GM19043 (cell line): ENCODE measurements at regions not wholly inside any gene's neighbourhood (a gene's known extent, or its start where the extent isn't known, plus 50 kb on each side); places are given as distances from the start of the nearest gene placed in this dataset.
"Not testable (repeated sequence)": the region's sequence is repeated elsewhere in the genome, so short reads cannot be mapped to it uniquely, and the experiment has no call there.

Experiments
- ATAC-seq: cut with Tn5 transposase; IDR thresholded peaks from one replicate; pipeline ENCODE4 v1.9.1; 2021; ENCODE audit warnings: low read depth; ENCODE audit not compliant: unreplicated experiment

GRCh38 chr12:97616946-97617345 is 154.3 kb downstream of the RMST start:
- ATAC-seq = no peak

- ATAC-seq = no peak
These were observed 166.4 kb downstream of the RMST start for GRCh38 chr12:97628962-97629361.

GRCh38 chr12:97629382-97629781 is 166.8 kb downstream of the RMST start:
- no peak for ATAC-seq

DNA sequence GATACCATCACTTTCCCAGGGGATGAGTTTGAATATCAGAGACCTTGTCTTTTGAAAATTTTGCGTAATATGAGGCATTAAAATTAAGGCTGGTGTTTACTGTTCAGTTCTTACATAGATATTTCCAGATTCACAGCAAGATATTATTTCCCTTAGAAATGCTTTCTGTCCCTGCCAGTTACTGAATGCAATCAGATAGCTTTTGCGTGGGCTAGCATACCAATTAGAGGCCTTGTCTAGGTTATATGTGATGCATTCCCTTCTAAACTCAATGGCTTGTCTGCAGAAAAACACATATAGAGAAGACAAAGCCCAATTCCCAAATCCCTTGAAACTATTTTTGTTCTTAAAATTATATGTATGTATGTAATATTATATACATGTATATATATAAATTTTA is 167.8 kb downstream of the RMST start:
- ATAC-seq = no peak

- ATAC-seq = no peak
These were observed 168.3 kb downstream of the RMST start for GRCh38 chr12:97630875-97631274.

DNA sequence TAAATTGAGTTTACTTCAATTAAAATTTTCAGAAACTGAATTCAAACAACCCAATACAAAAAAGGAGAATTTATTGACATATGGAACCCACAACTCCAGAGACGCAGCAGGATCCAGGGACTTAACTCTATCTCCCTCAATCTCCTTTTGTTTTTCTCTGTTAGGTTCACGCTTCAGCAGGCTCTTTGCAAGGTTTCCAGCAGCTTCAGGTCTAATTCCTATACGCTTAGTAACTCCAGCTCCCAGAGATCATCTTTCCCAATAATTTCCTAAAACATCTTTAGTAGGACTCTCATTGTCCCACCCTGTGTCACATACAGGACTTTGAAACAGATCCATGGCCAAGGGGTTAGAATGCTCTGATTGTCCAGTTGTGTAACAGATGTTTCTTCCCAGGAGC is 175.2 kb downstream of the RMST start:
- no peak for ATAC-seq

GRCh38 chr12:97638739-97639138 is 176.1 kb downstream of the RMST start:
- ATAC-seq = no peak

DNA sequence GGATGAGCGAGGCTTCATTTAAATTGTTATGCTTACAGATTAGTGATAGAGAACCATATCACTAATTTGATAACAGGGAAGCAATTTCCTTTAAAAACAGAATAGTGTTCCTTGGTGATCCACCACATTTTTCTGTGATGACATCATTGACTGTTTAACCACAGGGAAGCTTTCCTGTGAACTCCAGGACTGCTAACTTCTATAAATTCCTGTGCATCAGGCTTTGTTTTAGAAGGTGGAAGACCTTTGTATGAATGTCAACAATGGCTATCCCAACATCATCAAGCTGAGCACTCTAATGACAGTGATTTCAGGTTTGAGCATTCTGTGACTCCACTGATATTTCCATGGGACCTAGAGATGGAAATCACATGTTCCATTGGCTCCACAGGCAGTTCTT is 177.1 kb downstream of the RMST start:
- no peak for ATAC-seq

DNA sequence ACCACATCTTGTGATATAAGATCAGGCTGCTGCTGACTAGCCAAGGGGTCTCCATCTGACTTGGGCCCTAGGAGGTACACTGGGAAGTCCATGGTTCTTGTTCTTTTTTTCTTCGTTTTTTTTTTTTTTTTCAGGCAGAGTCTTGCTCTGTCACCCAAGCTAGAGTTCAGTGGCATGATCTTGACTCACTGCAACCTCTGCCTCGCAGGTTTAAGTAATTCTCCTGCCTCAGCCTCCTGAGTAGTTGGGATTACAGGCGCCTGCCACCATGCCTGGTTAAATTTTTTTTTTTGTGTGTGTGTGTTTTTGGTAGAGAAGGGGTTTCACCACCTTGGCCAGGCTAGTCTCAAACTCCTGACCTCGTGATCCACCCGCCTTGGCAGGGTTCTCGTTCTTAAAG is 178.2 kb downstream of the RMST start:
- no peak for ATAC-seq

DNA sequence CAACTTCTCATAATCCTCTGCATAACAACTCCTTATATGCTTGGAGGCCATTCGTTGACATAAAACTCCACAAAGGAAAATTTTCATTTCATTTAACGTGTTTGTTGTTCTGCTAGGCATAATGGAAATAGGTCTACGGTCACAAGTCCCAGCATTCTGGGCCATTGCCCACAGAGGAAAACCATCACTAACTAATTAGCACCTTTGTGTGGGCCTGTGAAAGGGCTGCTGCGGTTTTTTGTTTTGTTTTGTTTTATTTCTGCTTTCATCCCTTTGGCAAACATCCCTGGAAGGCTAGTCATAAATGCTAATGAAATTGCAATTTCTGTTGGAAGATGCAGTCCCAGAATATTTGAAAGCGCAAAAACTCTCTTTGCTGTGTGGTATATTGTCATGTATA is 180.3 kb downstream of the RMST start:
- no peak for ATAC-seq

DNA sequence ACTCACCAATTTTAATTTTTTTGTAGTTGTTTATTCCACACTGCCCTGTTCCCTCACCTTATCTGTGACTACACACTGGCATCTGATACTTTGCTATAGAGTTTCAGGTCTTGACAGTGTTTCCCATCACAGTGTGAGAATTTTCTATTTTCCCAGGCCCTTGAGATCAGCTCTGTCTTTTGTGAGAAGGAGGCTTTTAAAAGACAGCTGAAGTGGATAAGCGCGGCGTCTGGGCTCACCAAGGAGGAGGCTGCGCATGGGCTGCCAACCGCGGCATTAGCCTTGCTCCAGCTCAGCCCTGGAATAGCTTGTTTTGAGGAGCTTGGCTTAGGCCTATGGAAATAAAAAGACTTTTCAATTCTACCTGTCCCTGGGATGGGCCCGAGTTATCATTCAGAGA is 181.3 kb downstream of the RMST start:
- no peak for ATAC-seq

- ATAC-seq = no peak
These were observed 183.1 kb downstream of the RMST start for GRCh38 chr12:97645726-97646125.

DNA sequence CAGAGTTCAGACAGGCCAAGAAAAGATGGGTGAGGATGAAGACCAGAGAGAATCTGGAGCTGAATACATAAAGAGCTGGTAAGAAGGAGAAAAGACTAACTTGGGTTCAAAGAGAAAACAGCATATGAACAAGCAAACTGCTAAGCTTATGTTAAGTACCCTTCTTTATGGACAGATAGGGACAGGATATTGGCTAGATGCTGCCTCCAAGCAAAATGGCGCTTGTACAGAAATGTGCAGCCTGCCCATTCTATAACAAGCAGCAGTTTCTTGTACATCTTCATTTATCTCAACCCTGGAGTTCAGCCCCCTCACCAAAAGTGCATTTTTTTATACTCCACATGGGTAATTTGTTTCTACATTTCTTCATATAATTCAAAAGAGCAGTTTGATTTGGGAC is 184.5 kb downstream of the RMST start:
- ATAC-seq = no peak

- ATAC-seq = no peak
These were observed 187.6 kb downstream of the RMST start for GRCh38 chr12:97650242-97650641.

- ATAC-seq = not testable (repeated sequence)
These were observed 193.9 kb downstream of the RMST start for GRCh38 chr12:97656548-97656947.

- ATAC-seq = no peak
These were observed 196.7 kb downstream of the RMST start for GRCh38 chr12:97659117-97659880.

DNA sequence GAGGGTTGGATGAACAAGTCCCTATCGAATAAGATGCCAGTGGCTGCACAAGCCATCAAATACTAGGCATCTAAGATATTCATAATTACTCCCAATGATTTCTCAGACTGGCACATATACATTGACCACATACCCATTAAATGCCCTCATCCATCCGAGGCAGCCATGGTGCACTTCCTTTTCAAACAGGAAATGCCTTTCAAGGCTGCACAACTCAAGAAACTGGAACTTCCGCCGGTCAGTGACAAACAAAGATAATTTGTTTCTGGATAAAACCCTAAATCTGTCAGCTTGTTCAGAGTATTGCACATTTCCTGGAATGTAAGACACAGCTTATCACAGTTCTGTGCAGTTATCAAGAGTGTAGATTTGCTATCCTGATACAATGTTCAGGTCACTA is 203.7 kb downstream of the RMST start:
- no peak for ATAC-seq

DNA sequence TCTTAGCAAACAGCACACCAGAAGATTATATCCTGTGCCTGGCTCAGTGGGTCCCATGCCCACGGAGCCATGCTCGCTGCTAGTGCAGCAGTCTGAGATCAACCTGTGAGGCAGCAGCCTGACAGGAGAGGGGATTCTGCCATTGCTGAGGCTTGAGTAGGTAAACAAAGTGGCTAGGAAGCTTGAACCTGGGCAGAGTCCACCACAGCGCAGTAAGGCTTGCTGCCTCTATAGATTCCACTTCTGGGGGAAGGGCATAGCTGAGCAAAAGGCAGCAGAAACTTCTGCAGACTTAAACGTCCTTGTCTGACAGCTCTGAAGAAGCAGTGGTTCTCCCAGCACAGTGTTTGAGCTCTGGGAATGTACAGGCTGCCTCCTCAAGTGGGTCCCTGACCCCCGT is 210.3 kb downstream of the RMST start:
- ATAC-seq = no peak

- ATAC-seq = no peak
These were observed 218.1 kb downstream of the RMST start for GRCh38 chr12:97680751-97681150.

DNA sequence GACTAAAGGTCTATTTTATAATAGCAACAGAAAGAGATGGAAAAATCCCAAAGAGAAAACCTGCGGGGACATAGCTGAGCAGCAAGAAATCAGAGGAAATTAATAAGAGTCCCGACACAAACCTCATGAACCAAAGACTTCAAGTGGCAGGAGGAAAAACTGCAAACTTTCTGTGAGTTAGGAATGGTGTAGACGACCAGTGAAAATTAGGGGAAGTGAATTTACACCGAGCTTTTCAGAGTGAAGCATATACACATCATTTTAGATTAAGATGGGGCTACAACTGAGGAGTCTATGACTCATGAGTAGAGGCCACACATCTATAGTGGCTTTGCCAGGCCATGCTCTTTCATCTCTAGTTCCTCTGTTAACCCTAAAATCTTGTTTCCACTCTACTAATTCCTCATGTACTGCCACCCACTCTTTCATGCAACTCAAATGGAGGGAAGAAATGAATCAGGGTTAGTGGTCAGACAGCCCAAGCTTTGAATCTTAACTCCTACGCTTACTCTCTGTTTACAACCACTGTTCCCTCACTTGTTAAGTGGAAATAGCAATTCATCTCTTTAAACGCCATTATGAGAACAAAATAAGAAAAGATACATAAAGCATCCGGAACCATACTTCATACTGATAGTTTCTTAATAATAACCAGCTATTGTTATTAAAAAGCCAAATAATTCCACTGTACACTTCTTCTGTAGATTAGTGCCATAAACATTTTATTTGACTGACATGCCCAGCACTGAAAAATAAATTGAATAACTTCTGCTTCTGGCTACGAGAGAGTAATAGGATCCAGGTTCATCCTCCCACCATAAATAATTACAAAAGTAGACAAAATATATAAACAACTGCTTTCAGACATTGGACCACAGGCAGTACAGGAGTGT is 219.3 kb downstream of the RMST start:
- ATAC-seq = no peak

GRCh38 chr12:97685360-97685759 is 222.8 kb downstream of the RMST start:
- no peak for ATAC-seq

GRCh38 chr12:97701901-97702300 is 239.3 kb downstream of the RMST start:
- no peak for ATAC-seq
